Mesenchymal stem cell (in vitro differentiated cells and primary cell): ENCODE measurements at regions not wholly inside any gene's neighbourhood (a gene's known extent, or its start where the extent isn't known, plus 50 kb on each side); places are given as distances from the start of the nearest gene placed in this dataset.

Source experiments
- DNase-seq: peaks from one replicate; pipeline ENCODE4 v3.0.0-alpha.2; 2013
- H2AFZ ChIP-seq: one replicate; pipeline ENCODE4 v1.6.1; 2013; ENCODE audit warnings: low read depth, mild to moderate bottlenecking, control low read depth, inconsistent platforms, low read length, moderate library complexity
- H2AK5ac ChIP-seq: 2 replicates; pipeline ENCODE4 v1.6.1; 2013; ENCODE audit warnings: low read length, moderate library complexity, mild to moderate bottlenecking, inconsistent platforms; ENCODE audit not compliant: severe bottlenecking
- H2BK120ac ChIP-seq: one replicate; pipeline ENCODE4 v1.6.1; 2013; ENCODE audit warnings: low read depth, mild to moderate bottlenecking, inconsistent platforms, low read length, moderate library complexity
- H2BK12ac ChIP-seq, 2 experiments: one replicate each; pipeline ENCODE4 v1.6.1; 2013; ENCODE audit warnings: inconsistent platforms in 2 of 2, low read length in 2 of 2, mild to moderate bottlenecking in 2 of 2, moderate library complexity in 2 of 2, control low read depth in 1 of 2
- H2BK15ac ChIP-seq: one replicate; pipeline ENCODE4 v1.6.1; 2013; ENCODE audit warnings: mild to moderate bottlenecking, low read depth, inconsistent platforms; ENCODE audit not compliant: poor library complexity, severe bottlenecking
- H2BK5ac ChIP-seq: 2 replicates; pipeline ENCODE4 v1.6.1; 2013; ENCODE audit warnings: low read depth, mild to moderate bottlenecking, low read length, control low read depth, inconsistent platforms; ENCODE audit not compliant: poor library complexity, severe bottlenecking
- H3K14ac ChIP-seq, 2 experiments: one replicate each; pipeline ENCODE4 v1.6.1; 2013; ENCODE audit warnings: inconsistent platforms in 2 of 2, low read length in 2 of 2, control low read depth in 1 of 2, mild to moderate bottlenecking in 1 of 2, moderate library complexity in 1 of 2
- H3K18ac ChIP-seq, 2 experiments: one replicate each; pipeline ENCODE4 v1.6.1; 2013; ENCODE audit warnings: inconsistent platforms in 2 of 2, low read length in 2 of 2, control low read depth in 1 of 2, low read depth in 1 of 2, mild to moderate bottlenecking in 1 of 2
- H3K23ac ChIP-seq, 2 experiments: one replicate each; pipeline ENCODE4 v1.6.1; 2013; ENCODE audit warnings: inconsistent platforms in 2 of 2, low read length in 2 of 2, mild to moderate bottlenecking in 2 of 2, moderate library complexity in 2 of 2, control low read depth in 1 of 2
- H3K27ac ChIP-seq: 2 replicates; pipeline ENCODE4 v1.5.1; 2013; ENCODE audit warnings: mild to moderate bottlenecking, moderate library complexity, low read length, control low read depth, inconsistent platforms; ENCODE audit not compliant: poor library complexity, severe bottlenecking
- H3K27me3 ChIP-seq, 2 experiments: 2 replicates each; pipeline versions ENCODE4 v1.6.1 to v1.7.0; 2013; ENCODE audit warnings: low read length in 2 of 2, mild to moderate bottlenecking in 2 of 2, moderate library complexity in 2 of 2, control low read depth in 1 of 2, inconsistent platforms in 1 of 2; ENCODE audit not compliant: control insufficient read depth in 1 of 2, insufficient read depth in 1 of 2
- H3K36me3 ChIP-seq, 2 experiments: 2 replicates each; pipeline versions ENCODE4 v1.6.1 to v1.7.0; 2013; ENCODE audit warnings: low read length in 2 of 2, control low read depth in 1 of 2, inconsistent platforms in 1 of 2, low read depth in 1 of 2, mild to moderate bottlenecking in 1 of 2; ENCODE audit not compliant: insufficient read depth in 2 of 2, control insufficient read depth in 1 of 2
- H3K4ac ChIP-seq, 2 experiments: one replicate each; pipeline ENCODE4 v1.6.1; 2013; ENCODE audit warnings: inconsistent platforms in 2 of 2, low read length in 2 of 2, mild to moderate bottlenecking in 2 of 2, moderate library complexity in 2 of 2, control low read depth in 1 of 2, low read depth in 1 of 2
- H3K4me1 ChIP-seq: 2 replicates; pipeline ENCODE4 v1.6.1; 2013; ENCODE audit warnings: low read depth, low read length, control low read depth; ENCODE audit not compliant: control insufficient read depth, insufficient read depth
- H3K4me2 ChIP-seq: 2 replicates; pipeline ENCODE4 v1.6.1; 2013; ENCODE audit warnings: low read length, mild to moderate bottlenecking, inconsistent platforms; ENCODE audit not compliant: poor library complexity, severe bottlenecking
- H3K4me3 ChIP-seq, 2 experiments: 2 replicates each; pipeline versions ENCODE4 v1.5.1 to v1.7.0; 2013; ENCODE audit warnings: low read length in 2 of 2, mild to moderate bottlenecking in 2 of 2, control low read depth in 1 of 2, low read depth in 1 of 2; ENCODE audit not compliant: insufficient read depth in 1 of 2
- H3K79me1 ChIP-seq: replicated peaks from 2 replicates; pipeline ENCODE4 v1.6.1; 2013; ENCODE audit warnings: mild to moderate bottlenecking, control low read depth, low read length, inconsistent platforms; ENCODE audit not compliant: poor library complexity, severe bottlenecking
- H3K9ac ChIP-seq: 2 replicates; pipeline ENCODE4 v1.7.0; 2013; ENCODE audit warnings: mild to moderate bottlenecking, low read length, moderate library complexity
- H3K9me3 ChIP-seq: 2 replicates; pipeline ENCODE4 v1.7.0; 2013; ENCODE audit warnings: mild to moderate bottlenecking, low read length; ENCODE audit not compliant: control insufficient read depth
- H4K8ac ChIP-seq: one replicate; pipeline ENCODE4 v1.6.1; 2013; ENCODE audit warnings: inconsistent platforms, mild to moderate bottlenecking, low read length, moderate library complexity
- H4K91ac ChIP-seq: one replicate; pipeline ENCODE4 v1.6.1; 2013; ENCODE audit warnings: mild to moderate bottlenecking, low read length, inconsistent platforms
- WGBS: methylation state at CpG from one replicate; pipeline ENCODE4 v1.1.7; 2013; ENCODE audit warnings: mixed read lengths; 5-methylcytosine and 5-hydroxymethylcytosine counted together

GRCh38 chr2:5562865-5563264 is 129.3 kb upstream of the SOX11 start:
- Histone ChIP-seq H3K23ac (no peak overlapping the region), H3K27ac (no peak overlapping the region), H3K18ac (no peak overlapping the region), H3K4me2 (no peak overlapping the region), H3K4me3 (no peak overlapping the region), H3K14ac (peak overlapping the region in 1 of 2 experiments; percentile 22), H2BK15ac (no peak overlapping the region), H3K36me3 (no peaks in the 10 kb centered on the region), H3K79me1 (no peaks in the 10 kb centered on the region), H2BK5ac (no peak overlapping the region), H4K91ac (no peak overlapping the region), H2AK5ac (no peak overlapping the region), H3K27me3 (no peaks in the 10 kb centered on the region), H3K4me1 (peaks cover 6% of the 10 kb centered on the region), H3K9me3 (no peaks in the 10 kb centered on the region), H3K9ac (no peak overlapping the region), H2BK120ac (no peak overlapping the region), H4K8ac (no peak overlapping the region), H2AFZ (no peak overlapping the region), H2BK12ac (no peak overlapping the region), H3K4ac (no peak overlapping the region)
- DNase-seq: no peak
- WGBS: 90% methylated on average over 3 of the region's 3 CpGs

GRCh38 chr2:5563411-5563810 is 128.8 kb upstream of the SOX11 start:
- no peak overlapping the region for H3K18ac ChIP-seq
- no peak overlapping the region for H3K4me2 ChIP-seq
- no peak overlapping the region for H2BK120ac ChIP-seq
- H3K9me3 ChIP-seq: no peaks in the 10 kb centered on the region
- H2BK15ac ChIP-seq: no peak overlapping the region
- H4K8ac ChIP-seq: no peak overlapping the region
- no peak overlapping the region for H3K14ac ChIP-seq
- H3K27ac ChIP-seq: no peak overlapping the region
- no peak overlapping the region for H4K91ac ChIP-seq
- peaks cover 6% of the 10 kb centered on the region for H3K4me1 ChIP-seq
- no peak overlapping the region for H3K4ac ChIP-seq
- H3K79me1 ChIP-seq: no peaks in the 10 kb centered on the region
- H2BK12ac ChIP-seq: no peak overlapping the region
- no peaks in the 10 kb centered on the region for H3K27me3 ChIP-seq
- H3K36me3 ChIP-seq: no peaks in the 10 kb centered on the region
- 83% methylated on average over 11 of the region's 12 CpGs for whole genome bisulfite sequencing
- no peak overlapping the region for H2AFZ ChIP-seq
- H2BK5ac ChIP-seq: no peak overlapping the region
- no peak overlapping the region for H2AK5ac ChIP-seq
- DNase-seq: no peak
- H3K4me3 ChIP-seq: no peak overlapping the region
- H3K9ac ChIP-seq: no peak overlapping the region
- no peak overlapping the region for H3K23ac ChIP-seq

- Histone ChIP-seq H3K27ac (no peak overlapping the region), H3K4me2 (no peak overlapping the region), H3K23ac (no peak overlapping the region), H4K91ac (no peak overlapping the region), H3K9ac (no peak overlapping the region), H4K8ac (no peak overlapping the region), H3K4me1 (no peaks in the 10 kb centered on the region), H3K18ac (no peak overlapping the region), H2BK5ac (no peak overlapping the region), H3K9me3 (peaks cover 11% of the 10 kb centered on the region), H2BK12ac (no peak overlapping the region), H3K14ac (no peak overlapping the region), H3K4ac (no peak overlapping the region), H3K79me1 (no peaks in the 10 kb centered on the region), H2BK120ac (no peak overlapping the region), H2AFZ (no peak overlapping the region), H2BK15ac (no peak overlapping the region), H3K36me3 (no peaks in the 10 kb centered on the region), H3K4me3 (no peak overlapping the region), H2AK5ac (no peak overlapping the region), H3K27me3 (no peaks in the 10 kb centered on the region)
- WGBS: 94% methylated on average over 5 of the region's 5 CpGs
- no peak for DNase-seq
Measured at GRCh38 chr2:5569256-5569655, 122.9 kb upstream of the SOX11 start.

DNA sequence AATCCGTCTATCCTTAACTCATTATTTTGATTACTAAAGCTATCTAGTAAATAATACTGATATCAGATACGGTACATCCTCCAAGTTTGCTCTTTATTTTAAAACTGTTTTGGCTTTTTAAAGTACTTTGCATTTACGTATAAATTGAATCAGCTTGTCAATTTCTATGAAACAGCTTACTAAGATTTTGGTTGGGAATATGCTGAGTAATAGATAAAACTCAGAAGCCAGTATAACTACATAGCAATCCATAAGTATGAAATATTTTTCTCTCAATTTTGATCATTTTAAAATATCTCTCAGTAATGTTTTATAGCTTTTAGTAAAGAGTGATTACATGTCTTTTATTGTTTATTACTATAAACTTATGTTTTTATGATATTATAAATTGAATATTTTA is 116.2 kb upstream of the SOX11 start:
- no CpG with 5 or more reads among the region's 3 CpGs for WGBS
- Histone ChIP-seq H3K4me2 (no peak overlapping the region), H2BK5ac (no peak overlapping the region), H3K18ac (no peak overlapping the region), H3K14ac (no peak overlapping the region), H3K4me3 (no peak overlapping the region), H2AK5ac (no peak overlapping the region), H2BK12ac (no peak overlapping the region), H3K9ac (no peak overlapping the region), H3K27me3 (no peaks in the 10 kb centered on the region), H2AFZ (no peak overlapping the region), H3K4ac (no peak overlapping the region), H3K23ac (no peak overlapping the region), H4K91ac (no peak overlapping the region), H2BK15ac (no peak overlapping the region), H4K8ac (no peak overlapping the region), H3K27ac (no peak overlapping the region), H3K36me3 (no peaks in the 10 kb centered on the region), H3K9me3 (peaks cover 22% of the 10 kb centered on the region), H2BK120ac (no peak overlapping the region), H3K4me1 (no peaks in the 10 kb centered on the region), H3K79me1 (no peaks in the 10 kb centered on the region)
- no peak for DNase-seq
